Hepatocyte (in vitro differentiated cells): ENCODE measurements at regions not wholly inside any gene's neighbourhood (a gene's known extent, or its start where the extent isn't known, plus 50 kb on each side); places are given as distances from the start of the nearest gene placed in this dataset.

ENCODE experiments used
- EZH2 ChIP-seq: fragments of 200-600 bp; sonication (generic); IDR thresholded peaks from 2 replicates; pipeline ENCODE4 v1.6.1; 2016; ENCODE audit warnings: antibody characterized with exemption, mild to moderate bottlenecking, borderline replicate concordance
- EZH2phosphoT487 ChIP-seq: fragments of 200-600 bp; sonication (generic); IDR thresholded peaks from one replicate; pipeline ENCODE4 v1.6.1; 2018; ENCODE audit warnings: antibody characterized with exemption, mild to moderate bottlenecking, low read depth, moderate library complexity; ENCODE audit not compliant: unreplicated experiment, severe bottlenecking
- TF ChIP-seq, protein P1 (sequence below): fragments of 200-600 bp; sonication (generic); IDR thresholded peaks from 2 replicates; pipeline ENCODE4 v1.5.1; 2016; ENCODE audit warnings: antibody characterized with exemption, mild to moderate bottlenecking; ENCODE audit not compliant: poor library complexity

DNA sequence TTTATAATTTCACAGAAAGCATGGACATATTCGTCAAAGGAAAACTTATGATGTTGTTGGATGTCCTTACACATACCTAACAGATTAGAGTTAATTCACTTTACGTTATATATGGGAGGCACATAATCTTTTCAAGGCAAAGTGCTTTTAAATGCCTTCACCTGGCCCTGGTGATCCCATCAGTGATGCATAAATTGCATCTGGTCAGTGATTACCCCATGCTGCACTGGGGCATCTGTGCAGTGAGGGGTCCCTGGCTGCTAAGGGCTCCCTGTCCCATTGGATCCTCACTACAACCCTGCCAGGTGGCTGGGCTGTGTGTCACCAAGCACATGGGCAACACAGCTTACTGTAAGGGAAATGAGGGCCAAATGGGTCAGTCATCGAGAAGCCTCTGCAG, 441.1 kb downstream of the RPS24 start:
- TF ChIP-seq, protein P1, sequence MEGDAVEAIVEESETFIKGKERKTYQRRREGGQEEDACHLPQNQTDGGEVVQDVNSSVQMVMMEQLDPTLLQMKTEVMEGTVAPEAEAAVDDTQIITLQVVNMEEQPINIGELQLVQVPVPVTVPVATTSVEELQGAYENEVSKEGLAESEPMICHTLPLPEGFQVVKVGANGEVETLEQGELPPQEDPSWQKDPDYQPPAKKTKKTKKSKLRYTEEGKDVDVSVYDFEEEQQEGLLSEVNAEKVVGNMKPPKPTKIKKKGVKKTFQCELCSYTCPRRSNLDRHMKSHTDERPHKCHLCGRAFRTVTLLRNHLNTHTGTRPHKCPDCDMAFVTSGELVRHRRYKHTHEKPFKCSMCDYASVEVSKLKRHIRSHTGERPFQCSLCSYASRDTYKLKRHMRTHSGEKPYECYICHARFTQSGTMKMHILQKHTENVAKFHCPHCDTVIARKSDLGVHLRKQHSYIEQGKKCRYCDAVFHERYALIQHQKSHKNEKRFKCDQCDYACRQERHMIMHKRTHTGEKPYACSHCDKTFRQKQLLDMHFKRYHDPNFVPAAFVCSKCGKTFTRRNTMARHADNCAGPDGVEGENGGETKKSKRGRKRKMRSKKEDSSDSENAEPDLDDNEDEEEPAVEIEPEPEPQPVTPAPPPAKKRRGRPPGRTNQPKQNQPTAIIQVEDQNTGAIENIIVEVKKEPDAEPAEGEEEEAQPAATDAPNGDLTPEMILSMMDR: no peak
- TF ChIP-seq EZH2 (no peak), EZH2phosphoT487 (no peak)
